HL-60 (cell line): ENCODE measurements at regions not wholly inside any gene's neighbourhood (a gene's known extent, or its start where the extent isn't known, plus 50 kb on each side); places are given as distances from the start of the nearest gene placed in this dataset.

Source experiments
- DNase-seq, 2 experiments: peaks; one replicate each; pipeline ENCODE4 v3.0.0-alpha.2; 2010 to 2020; ENCODE audit warnings: low read depth in 1 of 2, low spot score in 1 of 2
- H3K27ac ChIP-seq: fragments of 250-450 bp; sonication (Bioruptor Pico); replicated peaks from 2 replicates; pipeline ENCODE4 v1.5.1; 2020; ENCODE audit warnings: mild to moderate bottlenecking, moderate library complexity
- H3K27me3 ChIP-seq: fragments of 250-450 bp; sonication (Bioruptor Pico); 2 replicates; pipeline ENCODE4 v1.5.1; 2021; ENCODE audit warnings: mild to moderate bottlenecking, moderate library complexity; ENCODE audit not compliant: insufficient read depth, poor library complexity, severe bottlenecking
- H3K4me3 ChIP-seq: replicated peaks from 2 replicates; pipeline ENCODE4 v1.5.1; 2011; ENCODE audit warnings: mild to moderate bottlenecking, control low read depth, low read length; ENCODE audit not compliant: insufficient read depth
- GABPA ChIP-seq: IDR thresholded peaks from 2 replicates; pipeline ENCODE4 v1.6.1; 2012; ENCODE audit warnings: low read depth
- POLR2AphosphoS5 ChIP-seq: IDR thresholded peaks from 2 replicates; pipeline ENCODE4 v1.6.1; 2012; ENCODE audit warnings: low read depth
- SPI1 ChIP-seq: IDR thresholded peaks from 2 replicates; pipeline ENCODE4 v1.6.1; 2012; ENCODE audit warnings: low read depth, mild to moderate bottlenecking, borderline replicate concordance
- TF ChIP-seq, protein P1 (sequence below): IDR thresholded peaks from 2 replicates; pipeline ENCODE4 v1.6.1; 2012; ENCODE audit warnings: low read depth; ENCODE audit not compliant: insufficient replicate concordance
- TF ChIP-seq, protein P2 (sequence below): IDR thresholded peaks from one replicate; pipeline ENCODE4 v1.5.1; 2011; ENCODE audit warnings: low read length, control low read depth, inconsistent platforms; ENCODE audit not compliant: insufficient read depth

DNA sequence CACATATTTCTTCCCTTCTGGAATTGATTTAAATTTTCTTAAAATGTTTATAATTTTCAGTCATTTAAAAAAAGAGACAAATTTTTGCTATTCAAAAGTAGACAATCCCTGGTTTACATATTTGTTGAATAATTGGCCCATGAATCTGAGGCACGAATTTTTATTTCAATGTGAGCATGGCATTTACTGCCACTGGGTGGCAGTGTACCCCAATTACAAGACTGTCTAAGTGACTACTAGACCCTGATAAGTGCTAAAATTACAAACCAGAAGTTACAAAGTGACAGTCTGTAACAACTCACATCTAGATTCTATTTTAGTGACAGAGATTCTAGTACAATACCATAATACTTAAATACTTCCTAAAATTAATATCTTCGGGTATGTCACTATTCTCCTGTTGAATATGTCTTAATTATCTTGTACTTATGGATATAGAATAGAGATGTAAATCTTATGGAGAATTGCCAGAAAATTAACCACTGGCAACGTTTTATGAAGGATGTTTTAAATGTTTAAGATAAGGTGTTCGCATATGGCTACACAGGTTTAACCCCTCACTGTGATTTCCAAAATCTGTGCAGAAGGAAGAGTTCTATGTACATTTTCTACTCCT lies 235.8 kb downstream of the MAP2K4 start:
- Histone ChIP-seq H3K4me3 (no peak overlapping the region), H3K27ac (no peak overlapping the region), H3K27me3 (no peaks in the 10 kb centered on the region)
- TF ChIP-seq, protein P1, sequence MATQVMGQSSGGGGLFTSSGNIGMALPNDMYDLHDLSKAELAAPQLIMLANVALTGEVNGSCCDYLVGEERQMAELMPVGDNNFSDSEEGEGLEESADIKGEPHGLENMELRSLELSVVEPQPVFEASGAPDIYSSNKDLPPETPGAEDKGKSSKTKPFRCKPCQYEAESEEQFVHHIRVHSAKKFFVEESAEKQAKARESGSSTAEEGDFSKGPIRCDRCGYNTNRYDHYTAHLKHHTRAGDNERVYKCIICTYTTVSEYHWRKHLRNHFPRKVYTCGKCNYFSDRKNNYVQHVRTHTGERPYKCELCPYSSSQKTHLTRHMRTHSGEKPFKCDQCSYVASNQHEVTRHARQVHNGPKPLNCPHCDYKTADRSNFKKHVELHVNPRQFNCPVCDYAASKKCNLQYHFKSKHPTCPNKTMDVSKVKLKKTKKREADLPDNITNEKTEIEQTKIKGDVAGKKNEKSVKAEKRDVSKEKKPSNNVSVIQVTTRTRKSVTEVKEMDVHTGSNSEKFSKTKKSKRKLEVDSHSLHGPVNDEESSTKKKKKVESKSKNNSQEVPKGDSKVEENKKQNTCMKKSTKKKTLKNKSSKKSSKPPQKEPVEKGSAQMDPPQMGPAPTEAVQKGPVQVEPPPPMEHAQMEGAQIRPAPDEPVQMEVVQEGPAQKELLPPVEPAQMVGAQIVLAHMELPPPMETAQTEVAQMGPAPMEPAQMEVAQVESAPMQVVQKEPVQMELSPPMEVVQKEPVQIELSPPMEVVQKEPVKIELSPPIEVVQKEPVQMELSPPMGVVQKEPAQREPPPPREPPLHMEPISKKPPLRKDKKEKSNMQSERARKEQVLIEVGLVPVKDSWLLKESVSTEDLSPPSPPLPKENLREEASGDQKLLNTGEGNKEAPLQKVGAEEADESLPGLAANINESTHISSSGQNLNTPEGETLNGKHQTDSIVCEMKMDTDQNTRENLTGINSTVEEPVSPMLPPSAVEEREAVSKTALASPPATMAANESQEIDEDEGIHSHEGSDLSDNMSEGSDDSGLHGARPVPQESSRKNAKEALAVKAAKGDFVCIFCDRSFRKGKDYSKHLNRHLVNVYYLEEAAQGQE: no peak
- TF ChIP-seq GABPA (no peak), SPI1 (no peak), POLR2AphosphoS5 (no peak)
- TF ChIP-seq, protein P2, sequence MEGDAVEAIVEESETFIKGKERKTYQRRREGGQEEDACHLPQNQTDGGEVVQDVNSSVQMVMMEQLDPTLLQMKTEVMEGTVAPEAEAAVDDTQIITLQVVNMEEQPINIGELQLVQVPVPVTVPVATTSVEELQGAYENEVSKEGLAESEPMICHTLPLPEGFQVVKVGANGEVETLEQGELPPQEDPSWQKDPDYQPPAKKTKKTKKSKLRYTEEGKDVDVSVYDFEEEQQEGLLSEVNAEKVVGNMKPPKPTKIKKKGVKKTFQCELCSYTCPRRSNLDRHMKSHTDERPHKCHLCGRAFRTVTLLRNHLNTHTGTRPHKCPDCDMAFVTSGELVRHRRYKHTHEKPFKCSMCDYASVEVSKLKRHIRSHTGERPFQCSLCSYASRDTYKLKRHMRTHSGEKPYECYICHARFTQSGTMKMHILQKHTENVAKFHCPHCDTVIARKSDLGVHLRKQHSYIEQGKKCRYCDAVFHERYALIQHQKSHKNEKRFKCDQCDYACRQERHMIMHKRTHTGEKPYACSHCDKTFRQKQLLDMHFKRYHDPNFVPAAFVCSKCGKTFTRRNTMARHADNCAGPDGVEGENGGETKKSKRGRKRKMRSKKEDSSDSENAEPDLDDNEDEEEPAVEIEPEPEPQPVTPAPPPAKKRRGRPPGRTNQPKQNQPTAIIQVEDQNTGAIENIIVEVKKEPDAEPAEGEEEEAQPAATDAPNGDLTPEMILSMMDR: no peak
- DNase-seq: peak in 1 of 2 experiments; percentile 9

DNA sequence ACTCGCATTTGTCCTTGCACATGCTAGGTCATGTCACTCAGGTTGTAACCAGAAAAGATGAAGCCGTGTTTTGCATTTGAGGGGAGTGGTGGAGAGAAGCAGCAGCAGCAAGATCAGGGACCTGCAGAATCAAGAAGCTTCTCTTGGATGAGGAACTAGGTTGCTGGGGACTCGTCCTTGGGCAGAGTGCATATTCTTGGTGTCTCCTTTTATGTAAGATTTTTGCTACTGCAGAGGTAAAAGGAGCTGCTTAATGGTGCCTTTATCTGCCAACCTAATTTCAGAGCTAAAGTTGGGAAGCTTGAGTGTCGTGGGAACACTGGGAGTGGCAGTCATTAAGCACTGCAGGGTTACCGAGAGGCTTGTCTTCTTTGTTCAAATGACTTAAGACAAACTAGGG lies 236.5 kb downstream of the MAP2K4 start:
- no peak for DNase-seq
- TF ChIP-seq, protein P1: no peak
- TF ChIP-seq GABPA (no peak), POLR2AphosphoS5 (no peak), SPI1 (no peak)
- TF ChIP-seq, protein P2: no peak
- no peaks in the 10 kb centered on the region for H3K27me3 ChIP-seq
- H3K27ac ChIP-seq: no peak overlapping the region
- no peak overlapping the region for H3K4me3 ChIP-seq

DNA sequence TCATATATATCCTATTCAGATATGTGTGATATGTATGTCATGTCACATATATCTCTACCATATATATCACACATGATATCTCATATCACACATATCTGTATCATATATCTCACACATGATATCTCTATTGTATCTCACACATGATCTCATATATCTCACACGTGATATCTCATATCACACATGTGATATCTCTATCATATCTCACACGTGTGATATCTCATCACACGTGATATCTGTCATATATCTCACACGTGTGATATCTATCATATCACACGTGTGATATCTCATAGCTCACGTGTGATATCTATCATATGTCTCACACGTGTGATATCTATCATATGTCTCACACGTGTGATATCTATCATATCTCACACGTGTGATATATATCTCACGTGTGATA lies 240.7 kb downstream of the MAP2K4 start:
- no peaks in the 10 kb centered on the region for H3K27me3 ChIP-seq
- DNase-seq: no peak
- H3K27ac ChIP-seq: no peak overlapping the region
- TF ChIP-seq GABPA (no peak), SPI1 (no peak), POLR2AphosphoS5 (no peak)
- TF ChIP-seq, protein P2: no peak
- TF ChIP-seq, protein P1: no peak
- H3K4me3 ChIP-seq: no peak overlapping the region
